GM18511 (cell line): ENCODE measurements at regions not wholly inside any gene's neighbourhood (a gene's known extent, or its start where the extent isn't known, plus 50 kb on each side); places are given as distances from the start of the nearest gene placed in this dataset.
"Not testable (repeated sequence)": the region's sequence is repeated elsewhere in the genome, so short reads cannot be mapped to it uniquely, and the experiment has no call there.

Experiments
- ATAC-seq: cut with Tn5 transposase; IDR thresholded peaks from one replicate; pipeline ENCODE4 v1.9.1; 2021; ENCODE audit warnings: mild to moderate bottlenecking, moderate library complexity; ENCODE audit not compliant: unreplicated experiment

DNA sequence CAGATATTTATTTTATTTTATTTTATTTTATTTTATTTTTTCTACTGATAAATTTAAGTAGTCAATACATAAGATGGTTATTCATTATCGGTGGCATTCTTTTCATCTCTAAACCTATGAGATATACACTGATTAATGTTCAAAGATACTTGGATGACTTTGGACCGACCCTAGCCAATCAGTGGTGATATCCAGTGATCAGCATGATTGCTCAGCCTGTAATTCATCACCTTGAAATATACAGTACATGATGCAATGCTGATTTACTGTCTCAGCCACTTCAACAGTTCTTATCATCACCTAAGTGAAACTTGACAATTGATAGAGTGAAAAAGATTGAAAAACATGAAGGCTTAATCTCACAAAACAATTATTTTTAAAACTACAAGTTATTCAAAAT is 1651.0 kb downstream of the REEP3 start:
- ATAC-seq: no peak

DNA sequence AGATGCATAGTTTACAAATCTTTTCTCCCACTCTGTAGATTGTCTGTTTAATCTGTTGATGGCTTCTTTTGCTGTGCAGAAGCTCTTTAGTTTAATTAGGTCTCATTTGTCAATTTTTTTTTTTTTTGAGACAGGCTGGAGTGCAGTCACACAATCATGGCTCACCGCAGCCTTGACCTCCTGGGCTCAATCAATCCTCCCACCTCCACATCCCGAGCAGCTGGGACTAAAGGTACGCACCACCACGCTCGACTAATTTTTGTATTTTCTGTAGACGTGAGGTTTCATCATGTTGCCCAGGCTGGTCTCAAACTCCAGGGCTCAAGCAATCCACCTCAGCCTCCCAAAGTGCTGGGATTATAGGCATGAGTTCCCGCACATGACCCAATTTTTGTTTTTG is 1655.8 kb downstream of the REEP3 start:
- no peak for ATAC-seq

DNA sequence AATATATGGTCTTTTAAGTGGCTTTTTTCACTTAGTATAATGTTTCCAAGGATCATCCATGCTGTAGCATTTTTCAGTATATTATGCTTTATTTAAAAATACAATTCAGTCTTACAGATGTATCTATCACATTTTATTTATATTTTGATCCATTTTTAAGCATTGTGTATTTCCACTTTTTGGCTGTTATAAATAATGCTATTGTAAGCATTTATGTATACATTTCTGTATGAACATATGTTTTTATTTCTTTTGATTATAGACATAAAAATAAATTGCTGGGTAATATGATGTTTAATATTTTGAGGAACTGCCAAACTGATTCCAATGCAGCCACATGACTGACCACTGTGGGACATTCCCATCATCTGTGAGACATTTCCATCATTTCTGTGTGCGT is 1662.0 kb downstream of the REEP3 start:
- no peak for ATAC-seq

DNA sequence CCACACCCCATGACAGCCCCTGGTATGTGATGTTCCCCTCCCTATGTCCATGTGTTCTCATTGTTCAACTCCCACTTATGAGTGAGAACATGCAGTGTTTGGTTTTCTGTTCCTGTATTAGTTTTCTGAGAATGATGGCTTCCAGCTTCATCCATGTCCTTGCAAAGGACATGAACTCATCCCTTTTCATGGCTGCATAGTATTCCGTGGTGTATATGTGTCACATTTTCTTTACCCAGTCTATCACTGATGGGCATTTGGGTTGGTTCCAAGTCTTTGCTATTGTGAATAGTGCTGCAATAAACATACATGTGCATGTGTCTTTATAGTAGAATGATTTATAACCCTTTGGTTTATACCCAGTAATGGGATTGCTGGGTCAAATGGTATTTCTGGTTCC is 1665.5 kb downstream of the REEP3 start:
- not testable (repeated sequence) for ATAC-seq

DNA sequence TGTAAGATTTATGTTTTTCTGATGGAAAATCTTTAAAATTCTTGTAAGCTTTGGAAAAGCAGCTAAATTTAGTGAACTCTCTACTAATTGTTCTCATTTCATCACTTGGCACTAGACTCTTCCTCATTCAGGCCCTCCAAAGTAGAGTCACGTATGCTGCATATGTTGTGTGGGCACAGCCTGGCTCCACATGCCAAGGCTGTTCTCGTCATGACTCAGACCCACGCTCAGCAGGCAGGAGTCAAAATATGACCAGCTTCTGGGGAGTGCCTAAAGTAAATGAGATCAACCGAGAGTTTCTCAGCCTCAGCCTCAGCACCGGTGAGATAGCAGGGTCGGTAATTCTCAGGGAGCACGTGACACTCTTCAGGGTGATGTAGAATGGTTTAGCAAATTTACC is 1672.9 kb downstream of the REEP3 start:
- ATAC-seq: no peak

DNA sequence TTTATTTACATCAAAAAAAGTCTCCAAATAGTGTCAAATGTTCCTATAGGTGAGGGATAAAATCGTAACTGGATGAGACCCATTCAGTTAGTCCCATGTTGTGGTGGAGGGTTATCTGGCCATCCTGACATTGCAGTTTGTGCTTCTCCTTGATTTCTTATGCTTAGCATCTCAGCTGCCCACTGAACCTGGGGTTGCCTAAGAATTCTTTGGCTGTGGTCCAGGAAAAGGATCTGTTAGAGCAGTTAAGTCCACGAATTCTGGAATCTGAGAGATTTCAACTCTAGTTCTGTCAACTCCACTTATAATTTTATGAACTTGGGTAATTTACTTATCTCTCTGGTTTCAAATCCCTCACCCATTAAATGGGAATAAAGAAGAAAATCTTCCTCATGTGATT is 1673.4 kb downstream of the REEP3 start:
- ATAC-seq: no peak

DNA sequence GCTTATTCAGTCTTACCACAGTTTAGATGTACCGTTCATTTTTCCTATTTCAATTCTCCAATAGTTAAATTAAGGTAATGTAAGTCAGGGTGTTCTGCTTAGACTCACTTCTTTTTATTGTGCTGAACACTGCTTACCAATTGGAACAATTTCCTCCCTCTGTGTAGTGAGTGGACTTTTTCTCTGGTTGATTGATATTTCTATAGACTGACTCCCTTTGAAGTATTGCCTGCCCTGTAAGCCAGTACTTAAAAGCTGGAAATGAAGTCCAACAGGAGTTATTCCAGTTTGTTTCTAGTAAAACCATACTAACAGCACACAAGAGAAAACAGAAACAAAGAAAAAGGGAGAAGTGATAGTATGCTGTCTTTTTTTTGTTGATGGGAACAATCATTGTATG is 1674.9 kb downstream of the REEP3 start:
- no peak for ATAC-seq

DNA sequence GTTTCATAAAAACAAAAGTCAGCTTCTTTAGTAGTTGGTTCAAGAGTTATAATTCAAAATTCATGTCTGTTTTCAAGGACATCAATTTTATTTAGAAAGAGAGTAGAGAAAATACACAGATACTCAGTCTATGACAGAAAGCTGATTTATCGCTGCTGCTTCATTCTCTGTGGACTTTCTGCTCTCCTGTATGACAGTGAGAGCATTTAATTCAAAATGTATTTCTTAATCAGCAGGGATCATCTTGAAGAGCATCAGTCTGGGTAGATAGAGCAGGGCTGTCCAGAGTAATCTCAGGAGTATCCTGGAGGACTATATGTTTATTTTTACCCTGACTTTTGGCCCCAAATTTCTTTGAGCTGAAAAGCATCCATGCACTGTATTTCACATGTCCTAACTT is 1676.7 kb downstream of the REEP3 start:
- ATAC-seq: no peak

DNA sequence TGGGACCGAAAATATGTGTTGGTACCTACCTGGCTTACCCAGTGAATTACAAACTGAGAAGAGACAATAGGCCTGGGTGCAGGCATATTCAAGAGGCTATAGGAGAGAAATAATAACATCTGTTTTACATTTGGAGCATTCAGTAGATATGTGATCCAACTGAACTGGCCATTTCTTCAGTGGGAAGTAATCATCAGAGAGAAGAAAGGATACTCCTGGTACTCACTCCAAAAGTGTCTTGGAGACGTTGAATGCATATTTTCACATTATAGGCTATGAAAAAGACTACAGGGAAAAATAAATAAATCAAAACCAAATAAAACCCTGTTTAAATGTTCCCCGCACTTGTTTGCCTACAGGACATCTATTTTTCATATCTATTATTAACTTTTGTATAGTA is 1680.3 kb downstream of the REEP3 start:
- ATAC-seq: no peak

DNA sequence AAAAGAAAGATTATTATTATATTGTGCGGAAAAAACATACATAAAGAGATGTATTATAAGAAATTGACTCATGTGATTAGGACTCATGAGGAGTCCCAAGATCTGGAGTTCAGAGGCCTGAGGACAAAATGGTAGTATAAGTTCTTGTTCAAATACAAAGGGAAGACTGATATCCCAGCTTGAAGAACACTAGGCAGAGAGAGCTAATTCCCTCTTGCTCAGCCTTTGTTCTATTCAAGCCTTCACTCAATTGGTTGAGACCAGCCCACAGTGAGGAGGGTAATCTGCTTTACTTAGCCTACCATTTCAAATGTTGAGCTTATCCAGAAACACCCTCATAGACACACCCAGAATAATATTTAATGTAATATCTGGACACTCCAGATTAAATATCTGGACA is 1683.8 kb downstream of the REEP3 start:
- no peak for ATAC-seq

DNA sequence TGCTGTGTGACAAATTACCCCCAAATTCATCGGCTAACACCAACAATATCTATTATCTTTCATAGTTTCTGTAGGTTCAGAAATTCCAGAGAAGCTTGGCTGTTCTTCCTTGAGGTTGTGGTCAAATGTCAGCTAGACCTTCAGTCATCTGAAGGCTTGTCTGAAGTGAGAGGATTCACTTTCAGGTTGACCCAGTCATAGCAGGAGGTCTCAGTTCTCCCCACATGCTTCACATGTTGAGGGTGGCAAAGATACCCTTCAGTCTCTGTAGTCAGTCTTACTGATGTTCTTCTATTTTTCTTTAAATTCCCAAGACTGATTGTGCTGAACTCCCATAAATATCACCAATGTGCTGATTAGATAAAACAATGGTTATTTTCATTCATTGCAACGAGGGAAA is 1692.0 kb downstream of the REEP3 start:
- ATAC-seq: no peak

DNA sequence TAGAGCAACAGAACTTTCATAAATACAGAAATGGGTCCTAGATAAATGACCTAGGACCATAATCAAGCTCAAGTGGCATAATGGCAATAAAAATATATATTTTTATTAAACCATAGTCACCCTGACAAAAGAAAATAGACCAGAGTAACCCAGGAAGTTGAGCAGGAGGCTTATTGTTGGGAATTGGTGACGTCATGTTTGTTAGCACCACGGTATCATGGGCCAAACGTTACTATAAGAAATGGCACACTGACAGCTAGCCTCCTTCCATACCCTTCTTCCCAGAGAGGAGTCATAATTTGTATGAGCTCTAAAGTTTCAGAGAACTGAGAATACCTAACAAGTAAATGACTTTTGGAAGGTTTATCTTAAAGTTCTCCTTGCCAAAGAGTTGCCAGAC is 1698.2 kb downstream of the REEP3 start:
- ATAC-seq: no peak

DNA sequence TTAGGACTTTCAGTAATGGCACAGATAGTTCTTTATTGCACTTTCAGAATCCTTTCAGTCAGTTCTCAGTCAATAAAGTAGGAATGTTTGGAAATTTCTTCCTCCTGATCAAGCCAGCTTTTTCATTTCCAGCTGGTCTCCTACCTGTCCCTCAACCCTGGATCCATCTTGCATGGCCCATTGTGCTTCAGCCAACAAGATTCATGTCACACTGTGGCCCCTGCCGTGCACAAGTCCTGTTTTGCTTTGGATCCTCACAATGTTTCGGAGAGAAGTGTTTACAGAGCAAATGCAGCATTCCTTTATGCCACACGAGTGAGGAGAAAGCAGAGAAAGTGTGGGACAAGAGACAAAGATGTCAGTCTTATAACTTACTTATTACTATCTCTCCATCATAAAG is 1694.7 kb upstream of the LRRTM3 start:
- ATAC-seq: no peak

DNA sequence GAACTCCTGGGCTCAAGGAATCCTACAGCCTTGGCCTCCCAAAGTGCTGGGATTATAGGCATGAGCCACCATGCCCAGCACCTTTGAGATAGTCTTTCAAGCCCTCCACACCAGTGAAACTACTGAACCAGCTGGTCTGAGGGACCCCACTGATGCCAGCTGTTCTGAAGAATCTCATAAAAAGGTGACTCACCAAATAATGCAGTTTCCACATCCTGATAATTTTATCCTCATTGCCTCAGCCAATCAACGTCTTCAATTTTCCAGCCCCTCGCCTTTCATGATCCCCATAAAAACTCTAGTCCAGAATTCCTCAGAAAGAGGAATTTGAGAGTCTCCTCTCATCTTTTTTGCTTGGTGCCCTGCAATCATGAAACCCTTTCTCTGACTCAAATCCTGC is 1691.6 kb upstream of the LRRTM3 start:
- no peak for ATAC-seq

DNA sequence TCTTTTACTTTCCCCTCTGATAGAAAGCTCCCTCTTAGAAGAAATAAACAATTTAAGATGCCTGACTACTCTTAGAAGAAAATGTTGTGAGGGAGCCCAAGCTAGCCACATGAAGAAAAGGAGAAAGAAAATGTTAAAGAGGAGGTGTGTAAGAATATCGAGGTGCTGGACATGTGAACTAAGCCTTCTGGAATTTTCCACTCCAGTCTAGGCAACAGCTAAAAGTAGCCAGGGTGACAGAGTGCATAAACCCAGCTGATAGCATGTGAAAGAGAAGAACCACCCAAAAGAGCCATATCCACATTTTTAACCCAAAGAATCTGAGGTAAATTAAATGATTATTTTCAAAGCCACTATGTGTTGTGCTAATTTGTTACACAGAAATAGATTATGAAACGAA is 1690.6 kb upstream of the LRRTM3 start:
- ATAC-seq: no peak

DNA sequence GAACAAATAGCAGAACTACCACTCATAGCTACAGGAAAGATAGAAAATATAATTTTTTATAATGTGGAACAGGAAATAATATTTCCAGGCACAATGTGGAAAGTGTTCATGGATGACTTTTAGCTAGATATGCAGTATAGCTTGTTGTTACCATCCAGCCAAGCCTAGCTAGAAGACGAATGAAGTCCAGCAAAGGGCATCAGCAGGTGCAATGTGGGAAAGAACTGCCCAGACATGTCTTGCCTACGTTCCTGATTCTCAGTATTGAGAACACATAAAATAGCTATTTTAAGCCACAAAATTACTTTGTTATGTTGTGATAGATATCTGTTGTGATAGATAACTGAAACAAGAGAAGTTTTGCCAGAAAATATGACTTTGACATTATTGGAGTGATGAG is 1690.0 kb upstream of the LRRTM3 start:
- ATAC-seq: no peak

DNA sequence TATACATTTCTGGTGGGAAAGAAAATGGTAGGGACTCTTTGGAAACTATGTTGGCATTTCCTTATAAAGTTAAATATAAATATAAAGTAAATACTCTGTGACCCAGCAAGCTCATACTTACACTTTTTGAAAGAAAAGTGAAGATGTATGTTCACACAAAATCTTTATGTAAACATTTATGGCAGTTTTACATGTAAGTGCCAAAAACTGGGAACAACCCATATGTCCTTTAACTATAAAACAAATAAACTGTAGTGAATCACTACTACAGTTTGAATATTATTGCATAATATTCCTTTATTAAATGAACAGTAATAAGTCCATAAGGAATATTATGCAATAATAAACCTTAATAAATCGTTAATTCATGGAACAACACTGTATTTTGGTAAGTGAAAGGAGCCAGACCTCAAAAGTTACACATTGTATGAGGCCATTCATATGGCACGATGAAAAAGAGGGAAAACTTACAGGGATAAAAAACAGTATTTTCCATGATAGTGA is 1660.3 kb upstream of the LRRTM3 start:
- no peak for ATAC-seq

DNA sequence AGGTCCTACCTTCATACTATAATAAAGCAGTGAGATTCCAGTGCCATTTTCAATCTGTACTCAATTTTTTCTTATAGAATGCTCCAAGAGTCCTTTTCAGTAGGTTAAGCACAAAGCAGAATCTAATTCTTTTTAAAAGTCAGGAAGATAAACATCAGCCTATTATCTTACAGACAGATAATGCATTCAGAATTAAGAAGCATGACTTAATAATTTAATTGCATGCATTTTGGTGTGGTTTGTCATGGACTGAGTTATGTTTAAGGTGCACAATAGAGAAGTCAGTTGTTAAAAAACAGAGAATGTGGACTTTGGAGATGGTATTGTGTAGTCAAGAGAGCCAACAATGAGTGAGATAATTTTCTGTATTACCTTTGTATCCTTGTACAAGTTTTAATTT is 1656.3 kb upstream of the LRRTM3 start:
- not testable (repeated sequence) for ATAC-seq

DNA sequence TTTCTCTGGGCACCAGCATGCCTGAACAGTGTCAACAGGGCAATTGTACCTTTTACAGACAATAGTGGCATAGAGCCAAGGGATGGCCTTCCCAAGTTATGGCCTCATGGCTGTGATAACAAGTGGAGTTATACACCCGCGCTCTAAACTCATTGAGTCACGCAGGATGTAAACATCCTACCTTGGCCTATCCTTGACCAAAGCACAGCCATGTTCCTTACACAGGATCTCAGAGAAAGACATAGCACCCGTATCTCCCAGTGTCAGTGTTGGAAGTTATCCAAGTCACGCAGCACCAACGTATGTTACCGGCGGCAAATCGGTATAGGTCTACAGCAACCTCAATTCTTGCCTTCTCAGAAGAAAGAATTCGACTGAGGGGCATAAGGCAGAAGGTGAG is 1654.9 kb upstream of the LRRTM3 start:
- ATAC-seq: no peak

DNA sequence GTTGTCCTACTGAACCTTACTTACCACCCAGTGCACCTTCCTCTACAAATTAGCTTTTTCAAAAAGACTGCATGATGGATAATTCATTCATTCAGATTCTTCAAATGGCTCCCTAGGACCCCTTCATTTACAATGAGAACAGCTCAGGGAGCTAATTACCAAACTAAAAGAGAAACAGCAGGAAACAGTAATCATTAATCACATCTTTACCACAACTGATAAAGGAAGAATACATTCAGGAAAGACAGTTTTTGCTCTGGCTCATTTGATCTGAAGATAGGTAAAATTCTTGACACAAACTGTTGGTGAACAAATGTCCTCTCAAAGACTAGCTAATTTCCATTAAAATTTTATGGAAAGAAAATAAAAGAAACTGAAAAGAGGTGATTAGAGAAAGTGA is 1652.7 kb upstream of the LRRTM3 start:
- no peak for ATAC-seq

DNA sequence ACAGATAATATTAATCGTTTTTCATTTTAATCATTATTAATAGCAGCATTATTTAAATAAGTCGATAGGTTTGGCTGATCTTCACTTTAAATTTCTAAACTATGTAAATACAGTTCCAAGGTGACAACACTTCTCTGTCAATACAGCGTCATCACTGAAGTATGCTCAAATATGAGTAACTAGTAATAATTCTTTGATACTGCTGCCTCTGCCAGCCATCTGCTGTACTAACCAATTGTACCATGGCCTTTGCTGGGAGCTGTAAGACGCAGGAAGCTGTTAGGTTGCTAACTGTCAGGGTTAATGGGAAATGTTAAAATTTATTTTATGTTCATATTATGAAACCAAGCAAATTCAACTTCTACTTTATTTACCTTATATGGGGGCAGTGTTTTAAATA is 1650.5 kb upstream of the LRRTM3 start:
- no peak for ATAC-seq

DNA sequence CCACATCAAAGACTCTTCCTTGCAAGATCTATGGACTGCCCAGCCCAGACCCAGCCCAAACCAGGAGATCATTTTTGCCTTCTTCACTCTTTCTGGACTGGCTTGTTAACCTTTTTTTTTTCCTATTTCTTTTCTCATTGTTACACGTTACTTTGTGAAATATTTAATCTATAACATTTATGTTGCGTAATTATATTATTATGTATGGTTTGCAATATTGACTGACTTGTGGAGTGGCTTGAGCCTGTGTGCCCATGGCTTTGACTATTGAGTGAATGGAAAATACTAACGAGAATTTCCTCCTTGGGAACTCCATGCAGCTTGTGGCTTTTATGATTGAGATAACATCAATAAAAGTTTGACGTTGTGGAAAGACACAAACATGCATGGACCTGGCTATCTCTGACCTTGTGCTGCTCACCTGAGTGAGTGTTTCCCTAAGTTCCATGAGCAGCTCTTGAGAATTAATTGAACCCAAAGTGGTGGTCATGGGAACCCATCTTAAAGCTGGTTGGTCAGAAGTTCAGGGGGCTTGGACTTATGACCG is 1641.3 kb upstream of the LRRTM3 start:
- no peak for ATAC-seq

DNA sequence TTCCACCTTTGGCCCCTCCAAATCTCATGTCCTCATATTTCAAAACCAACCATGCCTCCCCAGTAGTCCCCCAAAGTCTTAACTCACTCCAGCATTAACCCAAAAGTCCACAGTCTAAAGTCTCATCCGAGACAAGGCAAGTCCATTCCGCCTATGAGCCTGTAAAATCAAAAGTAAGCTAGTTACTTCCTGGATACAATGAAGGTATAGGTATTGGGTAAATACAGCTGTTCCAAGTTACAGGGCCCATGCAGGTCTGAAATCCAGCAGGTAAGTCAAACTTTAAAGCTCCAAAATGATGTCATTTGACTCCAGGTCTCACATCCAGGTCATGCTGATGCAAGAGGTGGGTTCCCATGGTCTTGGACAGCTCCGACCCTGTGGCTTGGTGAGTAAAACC is 1640.1 kb upstream of the LRRTM3 start:
- not testable (repeated sequence) for ATAC-seq

DNA sequence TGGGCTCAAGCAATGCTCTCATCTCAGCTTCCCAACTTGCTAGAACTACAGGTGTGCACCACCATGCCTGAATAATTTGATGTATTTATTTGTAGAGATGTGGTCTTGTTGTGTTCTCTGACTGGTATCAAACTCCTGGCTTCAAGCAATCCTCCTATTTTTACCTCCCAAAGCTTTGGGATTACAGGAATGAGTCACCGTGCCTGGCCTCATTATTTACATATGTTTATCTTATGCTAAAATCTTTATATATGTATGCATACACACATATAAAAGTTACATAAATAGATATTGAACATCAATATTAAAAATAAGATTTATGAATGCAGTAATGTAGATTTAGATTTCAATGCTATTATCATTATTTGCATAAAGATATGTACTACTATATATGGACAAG is 1634.5 kb upstream of the LRRTM3 start:
- ATAC-seq: no peak
